GM12878 (cell line): ENCODE measurements at regions not wholly inside any gene's neighbourhood (a gene's known extent, or its start where the extent isn't known, plus 50 kb on each side); places are given as distances from the start of the nearest gene placed in this dataset.

ENCODE experiments used
- ATAC-seq: fragments of 200-7000 bp; cut with Tn5 transposase; 3 replicates; pipeline ENCODE4 v1.9.1; 2020; ENCODE audit warnings: mild to moderate bottlenecking, moderate library complexity
- BruUV-seq: library from RNA; stranded (reverse); fragments of 400-500 nt; replicated peaks from 2 replicates; lab custom pipeline; 2021; lab: Mats Ljungman, UMichigan
- CTCF ChIA-PET: fragments of 300-600 bp; sonication (Branson Sonifier 250); formaldehyde crosslinking; extraction: SDS; loops from one replicate; lab custom pipeline; 2021; ENCODE audit warnings: inconsistent platforms; lab: Yijun Ruan, JAX
- POLR2A ChIA-PET: fragments of 350-600 bp; formaldehyde crosslinking; extraction: SDS; loops from one replicate; lab custom pipeline; 2021; ENCODE audit warnings: inconsistent platforms; lab: Charles Lee
- RAD21 ChIA-PET: fragments of 300-600 bp; sonication (Branson Sonifier 250); formaldehyde crosslinking; loops from one replicate; lab custom pipeline; 2023; ENCODE audit warnings: antibody characterized with exemption; ENCODE audit not compliant: unreplicated experiment; lab: Charles Lee
- SMC1A ChIA-PET: fragments of 300-600 bp; sonication (Branson Sonifier 250); formaldehyde crosslinking; loops from one replicate; lab custom pipeline; 2023; ENCODE audit not compliant: unreplicated experiment, uncharacterized antibody; lab: Charles Lee
- DNase-seq: peaks from one replicate; pipeline ENCODE4 v3.0.0-alpha.2; 2011; ENCODE audit warnings: low read depth, low spot score
- FAIRE-seq: peaks from 3 replicates; lab custom pipeline; 2011; peaks lifted over from hg19 to GRCh38; lab: Jason Lieb, UNC
- H2AFZ ChIP-seq: 2 replicates; pipeline ENCODE4 v1.6.0; 2011; ENCODE audit warnings: low read depth, low read length, control low read depth; ENCODE audit not compliant: control insufficient read depth
- H3K27ac ChIP-seq: 2 replicates; pipeline ENCODE4 v1.5.1; 2011; ENCODE audit warnings: control low read depth; ENCODE audit not compliant: control insufficient read depth, insufficient read depth
- H3K27me3 ChIP-seq, 2 experiments: replicated peaks in 1 of 2; 2 replicates each; pipeline versions ENCODE4 v1.6.0 to v1.6.1; 2011; ENCODE audit warnings: low read length in 1 of 2; ENCODE audit not compliant: control insufficient read depth in 2 of 2, insufficient read depth in 2 of 2
- H3K36me3 ChIP-seq, 2 experiments: 2 replicates each; pipeline ENCODE4 v1.5.1; 2011; ENCODE audit warnings: low read length in 1 of 2; ENCODE audit not compliant: control insufficient read depth in 2 of 2, insufficient read depth in 2 of 2
- H3K4me1 ChIP-seq: 2 replicates; pipeline ENCODE4 v1.6.1; 2011; ENCODE audit warnings: mild to moderate bottlenecking, low read length, moderate library complexity, mixed read lengths; ENCODE audit not compliant: control insufficient read depth, insufficient read depth
- H3K4me2 ChIP-seq: 2 replicates; pipeline ENCODE4 v1.6.0; 2011; ENCODE audit warnings: control low read depth; ENCODE audit not compliant: control insufficient read depth, insufficient read depth
- H3K4me3 ChIP-seq: fragments of 200-600 bp; sonication (generic); 2 replicates; pipeline ENCODE4 v1.5.1; 2016
- H3K79me2 ChIP-seq: 2 replicates; pipeline ENCODE4 v1.6.0; 2011; ENCODE audit warnings: low read length; ENCODE audit not compliant: control insufficient read depth, insufficient read depth
- H3K9ac ChIP-seq: 2 replicates; pipeline ENCODE4 v1.8.0; 2011; ENCODE audit warnings: low read length, control low read depth, mixed read lengths; ENCODE audit not compliant: control insufficient read depth, insufficient read depth
- H3K9me3 ChIP-seq: replicated peaks from 3 replicates; pipeline ENCODE4 v1.5.1; 2011; ENCODE audit warnings: mild to moderate bottlenecking, low read length; ENCODE audit not compliant: control insufficient read depth, insufficient read depth
- H4K20me1 ChIP-seq: 2 replicates; pipeline ENCODE4 v1.6.0; 2011; ENCODE audit not compliant: control insufficient read depth, insufficient read depth
- ATF3 ChIP-seq: IDR thresholded peaks from 2 replicates; pipeline ENCODE4 v1.6.1; 2011; ENCODE audit warnings: low read depth, mild to moderate bottlenecking, low read length, moderate library complexity, borderline replicate concordance; ENCODE audit errors: extremely low read depth
- CBFB ChIP-seq: IDR thresholded peaks from 2 replicates; pipeline ENCODE4 v1.6.1; 2016; ENCODE audit warnings: antibody characterized with exemption, low read depth
- DPF2 ChIP-seq: fragments of 450-650 bp; IDR thresholded peaks from 2 replicates; pipeline ENCODE4 v1.6.1; 2017; ENCODE audit warnings: mild to moderate bottlenecking
- E4F1 ChIP-seq: fragments of 450-650 bp; IDR thresholded peaks from 2 replicates; pipeline ENCODE4 v1.6.1; 2018; ENCODE audit warnings: borderline replicate concordance, mild to moderate bottlenecking; ENCODE audit not compliant: partially characterized antibody
- EGR1 ChIP-seq, 2 experiments: IDR thresholded peaks; 1 replicate in 1 of 2; 2 replicates in 1 of 2; pipeline ENCODE4 v1.6.1; 2011 to 2012; ENCODE audit warnings: low read depth in 2 of 2, low read length in 2 of 2, borderline replicate concordance in 1 of 2, mild to moderate bottlenecking in 1 of 2, moderate library complexity in 1 of 2
- HDAC2 ChIP-seq: fragments of 200-600 bp; sonication (generic); IDR thresholded peaks from 2 replicates; pipeline ENCODE4 v1.6.1; 2017
- KLF5 ChIP-seq: fragments of 450-650 bp; IDR thresholded peaks from 2 replicates; pipeline ENCODE4 v1.6.1; 2014; ENCODE audit warnings: mild to moderate bottlenecking; ENCODE audit not compliant: partially characterized antibody
- MTA3 ChIP-seq: IDR thresholded peaks from 2 replicates; pipeline ENCODE4 v1.6.1; 2012; ENCODE audit warnings: low read length, inconsistent platforms, borderline replicate concordance
- POLR2AphosphoS2 ChIP-seq: IDR thresholded peaks from 2 replicates; pipeline ENCODE4 v1.6.1; 2011; ENCODE audit warnings: low read depth, mild to moderate bottlenecking, low read length, improper control_type of control experiment, moderate library complexity
- POU2F2 ChIP-seq: IDR thresholded peaks from 3 replicates; pipeline ENCODE4 v1.6.1; 2011; ENCODE audit warnings: low read depth, mild to moderate bottlenecking, low read length, borderline replicate concordance
- SKIL ChIP-seq: fragments of 450-650 bp; IDR thresholded peaks from 2 replicates; pipeline ENCODE4 v1.6.1; 2017; ENCODE audit warnings: mild to moderate bottlenecking, low read depth, inconsistent platforms; ENCODE audit not compliant: poor library complexity, severe bottlenecking
- SMAD5 ChIP-seq: IDR thresholded peaks from 2 replicates; pipeline ENCODE4 v1.6.1; 2016; ENCODE audit warnings: antibody characterized with exemption, low read depth
- SREBF2 ChIP-seq: IDR thresholded peaks from 2 replicates; pipeline ENCODE4 v1.6.1; 2012; ENCODE audit warnings: mild to moderate bottlenecking, low read length
- SRF ChIP-seq, 2 experiments: IDR thresholded peaks; 2 replicates each; pipeline ENCODE4 v1.6.1; 2011; ENCODE audit warnings: low read depth in 2 of 2, low read length in 2 of 2, mild to moderate bottlenecking in 1 of 2, moderate library complexity in 1 of 2
- TARDBP ChIP-seq: IDR thresholded peaks from 2 replicates; pipeline ENCODE4 v1.6.1; 2016; ENCODE audit warnings: borderline replicate concordance
- WGBS: methylation state at CpG from one replicate; pipeline ENCODE4 v1.1.6; 2016; ENCODE audit warnings: low lambda C conversion rate; ENCODE audit not compliant: insufficient replicate concordance, insufficient coverage; ENCODE audit errors: missing lambda C conversion rate; 5-methylcytosine and 5-hydroxymethylcytosine counted together
- in situ Hi-C: fragments of 300-500 bp; cut with MboI; formaldehyde crosslinking; loops from 9 replicates; pipeline ENCODE4 v1.14.3; 2018; ENCODE audit warnings: mixed read lengths
- intact Hi-C: fragments of 100-400 bp; cut with micrococcal nuclease; formaldehyde crosslinking; loops from one replicate; pipeline ENCODE4 v1.14.2; 2022; ENCODE audit not compliant: unreplicated experiment

GRCh38 chr2:183773775-183774174, 649.5 kb downstream of the NUP35 start:
- no peak for TF ChIP-seq POU2F2
- no peak for TF ChIP-seq E4F1
- no peak for TF ChIP-seq POLR2AphosphoS2
- TF ChIP-seq SREBF2, result no peak
- Histone ChIP-seq H3K27ac (no peak overlapping the region), H2AFZ (no peak overlapping the region), H3K9me3 (no peaks in the 10 kb centered on the region), H4K20me1 (no peaks in the 10 kb centered on the region), H3K27me3 (no peaks in the 10 kb centered on the region), H3K4me3 (no peak overlapping the region), H3K4me2 (no peak overlapping the region), H3K36me3 (no peaks in the 10 kb centered on the region), H3K4me1 (no peaks in the 10 kb centered on the region), H3K9ac (no peak overlapping the region), H3K79me2 (no peaks in the 10 kb centered on the region)
- no TSS peak for BruUV-seq
- RAD21 ChIA-PET, result no interaction called here
- in situ Hi-C loops (no loop called here), intact Hi-C loops (no loop called here)
- CTCF ChIA-PET, result no interaction called here
- FAIRE-seq (no peak), ATAC-seq (no peak), DNase-seq (no peak)
- POLR2A ChIA-PET, result no interaction called here
- 0% methylated on average over 3 of the region's 3 CpGs for WGBS
- SMC1A ChIA-PET, result no interaction called here

- WGBS, result 0% methylated on average over 2 of the region's 2 CpGs
- BruUV-seq, result no TSS peak
- SMC1A ChIA-PET, result no interaction called here
- intact Hi-C loops (no loop called here), in situ Hi-C loops (no loop called here)
- Histone ChIP-seq H3K79me2 (no peaks in the 10 kb centered on the region), H3K4me2 (no peak overlapping the region), H4K20me1 (no peaks in the 10 kb centered on the region), H3K9ac (no peak overlapping the region), H3K36me3 (no peaks in the 10 kb centered on the region), H3K4me3 (no peak overlapping the region), H3K27me3 (no peaks in the 10 kb centered on the region), H3K27ac (no peak overlapping the region), H2AFZ (no peak overlapping the region), H3K4me1 (no peaks in the 10 kb centered on the region), H3K9me3 (no peaks in the 10 kb centered on the region)
- no peak for DNase-seq
- ATAC-seq, result no peak
- POLR2A ChIA-PET, result interaction anchor here (0.7 kb wide), 1 partner anchor 23 kb away, joined by 3 read pairs; no protein-coding TSS in a partner anchor
- FAIRE-seq, result no peak
- RAD21 ChIA-PET, result no interaction called here
- CTCF ChIA-PET, result no interaction called here
- TF ChIP-seq SRF (IDR thresholded peaks at IDR 0.05; ENCODE audit: low read depth in 2 of 2, low read length in 2 of 2), result no peak
- no peak for TF ChIP-seq CBFB
- no peak for TF ChIP-seq SKIL
- TF ChIP-seq ATF3, result no peak
- TF ChIP-seq SMAD5, result no peak
- TF ChIP-seq TARDBP, result no peak
- no peak for TF ChIP-seq KLF5
- TF ChIP-seq DPF2, result no peak
- no peak for TF ChIP-seq MTA3
- TF ChIP-seq HDAC2, result no peak
- no peak for TF ChIP-seq EGR1 (IDR thresholded peaks at IDR 0.05; ENCODE audit: borderline replicate concordance in 1 of 2, low read depth in 2 of 2, low read length in 2 of 2)
These were observed 655.8 kb downstream of the NUP35 start for GRCh38 chr2:183780072-183780471.
